A673 (cell line): ENCODE measurements at regions not wholly inside any gene's neighbourhood (a gene's known extent, or its start where the extent isn't known, plus 50 kb on each side); places are given as distances from the start of the nearest gene placed in this dataset.
A peak's percentile ranks its signal among the peaks of the same experiment; 100 is the strongest.

ENCODE experiments used
- BruUV-seq: library from RNA; stranded (reverse); fragments of 400-500 nt; replicated peaks from 2 replicates; lab custom pipeline; 2021; lab: Mats Ljungman, UMichigan
- CTCF ChIA-PET: fragments of 300-600 bp; sonication (Branson Sonifier 250); formaldehyde crosslinking; loops from one replicate; lab custom pipeline; 2022; ENCODE audit warnings: antibody characterized with exemption; lab: Charles Lee
- POLR2A ChIA-PET: fragments of 300-600 bp; sonication (Branson Sonifier 250); formaldehyde crosslinking; loops from one replicate; lab custom pipeline; 2022; ENCODE audit warnings: antibody characterized with exemption; ENCODE audit not compliant: low non-redundant PET; lab: Charles Lee
- DNase-seq: peaks from one replicate; pipeline ENCODE4 v3.0.0-alpha.2; 2015; ENCODE audit warnings: low spot score
- H3K27ac ChIP-seq: fragments of 200-600 bp; sonication (generic); 2 replicates; pipeline ENCODE4 v1.5.1; 2016; ENCODE audit warnings: mixed run types, low read depth, mild to moderate bottlenecking, mixed read lengths, antibody characterized with exemption, low read length; ENCODE audit not compliant: poor library complexity, severe bottlenecking
- H3K27me3 ChIP-seq: fragments of 200-600 bp; sonication (generic); replicated peaks from 2 replicates; pipeline ENCODE4 v1.6.1; 2017; ENCODE audit warnings: mixed run types, low read depth, mild to moderate bottlenecking, mixed read lengths, antibody characterized with exemption, low read length; ENCODE audit not compliant: insufficient read depth, poor library complexity
- H3K36me3 ChIP-seq: fragments of 200-600 bp; sonication (generic); 2 replicates; pipeline ENCODE4 v1.6.1; 2016; ENCODE audit warnings: mixed run types, mild to moderate bottlenecking, mixed read lengths, antibody characterized with exemption, low read length; ENCODE audit not compliant: insufficient read depth, poor library complexity, severe bottlenecking
- H3K4me1 ChIP-seq: fragments of 200-600 bp; sonication (generic); 2 replicates; pipeline ENCODE4 v1.6.1; 2017; ENCODE audit warnings: mixed run types, mild to moderate bottlenecking, mixed read lengths, antibody characterized with exemption, low read length; ENCODE audit not compliant: insufficient read depth, poor library complexity, severe bottlenecking
- H3K4me3 ChIP-seq: fragments of 200-600 bp; sonication (generic); 2 replicates; pipeline ENCODE4 v1.5.1; 2016; ENCODE audit warnings: low read depth, mixed run types, mild to moderate bottlenecking, mixed read lengths, low read length; ENCODE audit not compliant: poor library complexity, severe bottlenecking
- H3K9me3 ChIP-seq: fragments of 200-600 bp; sonication (generic); 2 replicates; pipeline ENCODE4 v1.6.1; 2016; ENCODE audit warnings: mixed run types, low read depth, mild to moderate bottlenecking, mixed read lengths, antibody characterized with exemption, low read length; ENCODE audit not compliant: poor library complexity, severe bottlenecking
- EZH2 ChIP-seq: fragments of 200-600 bp; sonication (generic); IDR thresholded peaks from 2 replicates; pipeline ENCODE4 v1.6.1; 2017; ENCODE audit warnings: borderline replicate concordance, low read depth, mild to moderate bottlenecking, mixed read lengths, antibody characterized with exemption, low read length; ENCODE audit not compliant: poor library complexity, severe bottlenecking
- intact Hi-C: fragments of 100-400 bp; cut with micrococcal nuclease; formaldehyde crosslinking; loops from one replicate; pipeline ENCODE4 v1.10.0; 2022; ENCODE audit not compliant: unreplicated experiment
- TF ChIP-seq, protein P1 (sequence below): fragments of 300-800, 200-600 bp; sonication (generic); conservative IDR thresholded peaks from 2 replicates; pipeline ENCODE4 v1.5.1; 2017; ENCODE audit warnings: low read depth, mild to moderate bottlenecking, antibody characterized with exemption, low read length, moderate library complexity, mixed read lengths

DNA sequence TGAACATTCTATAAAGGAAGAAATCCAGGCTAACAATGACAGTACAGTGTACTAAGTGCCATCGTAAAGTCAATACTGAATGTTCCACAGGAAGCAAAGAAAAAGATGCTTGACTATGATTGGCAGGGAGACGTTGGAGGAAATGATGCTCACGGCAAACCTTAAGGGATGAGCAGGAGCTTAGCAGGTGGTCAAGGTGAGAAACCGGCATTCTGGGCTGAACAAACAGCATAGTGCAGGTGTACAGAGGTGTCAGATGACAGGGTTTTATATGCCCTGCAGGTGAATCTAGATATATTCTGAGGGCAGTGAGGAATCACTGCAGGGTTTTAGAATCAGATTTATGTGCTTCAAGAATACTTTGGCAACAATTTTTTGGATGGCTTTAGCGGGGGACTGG lies 85.3 kb upstream of the HEPHL1 start:
- Histone ChIP-seq H3K27me3 (peaks cover 33% of the 10 kb centered on the region), H3K36me3 (no peaks in the 10 kb centered on the region), H3K4me3 (no peak overlapping the region), H3K4me1 (no peaks in the 10 kb centered on the region), H3K27ac (no peak overlapping the region), H3K9me3 (no peaks in the 10 kb centered on the region)
- intact Hi-C loops, result no loop called here
- no peak for TF ChIP-seq EZH2
- TF ChIP-seq, protein P1, sequence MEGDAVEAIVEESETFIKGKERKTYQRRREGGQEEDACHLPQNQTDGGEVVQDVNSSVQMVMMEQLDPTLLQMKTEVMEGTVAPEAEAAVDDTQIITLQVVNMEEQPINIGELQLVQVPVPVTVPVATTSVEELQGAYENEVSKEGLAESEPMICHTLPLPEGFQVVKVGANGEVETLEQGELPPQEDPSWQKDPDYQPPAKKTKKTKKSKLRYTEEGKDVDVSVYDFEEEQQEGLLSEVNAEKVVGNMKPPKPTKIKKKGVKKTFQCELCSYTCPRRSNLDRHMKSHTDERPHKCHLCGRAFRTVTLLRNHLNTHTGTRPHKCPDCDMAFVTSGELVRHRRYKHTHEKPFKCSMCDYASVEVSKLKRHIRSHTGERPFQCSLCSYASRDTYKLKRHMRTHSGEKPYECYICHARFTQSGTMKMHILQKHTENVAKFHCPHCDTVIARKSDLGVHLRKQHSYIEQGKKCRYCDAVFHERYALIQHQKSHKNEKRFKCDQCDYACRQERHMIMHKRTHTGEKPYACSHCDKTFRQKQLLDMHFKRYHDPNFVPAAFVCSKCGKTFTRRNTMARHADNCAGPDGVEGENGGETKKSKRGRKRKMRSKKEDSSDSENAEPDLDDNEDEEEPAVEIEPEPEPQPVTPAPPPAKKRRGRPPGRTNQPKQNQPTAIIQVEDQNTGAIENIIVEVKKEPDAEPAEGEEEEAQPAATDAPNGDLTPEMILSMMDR, result no peak
- ChIA-PET CTCF (no interaction called here), POLR2A (no interaction called here)
- DNase-seq, result no peak
- no TSS peak for BruUV-seq

DNA sequence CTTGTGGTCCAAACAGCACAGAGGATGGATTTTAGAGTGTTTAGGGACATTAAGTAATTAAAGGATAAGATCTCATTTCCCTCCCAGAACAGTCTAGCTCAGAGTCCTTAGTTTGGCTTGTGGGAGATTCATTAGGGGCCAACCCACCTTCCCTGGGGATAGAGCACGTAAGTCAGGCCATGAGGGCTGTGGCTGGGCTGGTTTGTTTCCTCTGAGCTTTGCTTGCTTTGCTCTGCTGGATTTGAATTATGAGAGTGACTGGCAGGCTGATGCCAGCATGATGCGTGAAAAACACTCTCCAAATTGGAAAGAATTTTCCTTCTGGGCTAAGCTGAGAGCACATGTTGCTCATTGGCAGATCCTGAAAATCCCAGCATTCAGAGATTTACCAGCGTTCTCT lies 84.7 kb upstream of the HEPHL1 start:
- Histone ChIP-seq H3K27ac (no peak overlapping the region), H3K4me1 (no peaks in the 10 kb centered on the region), H3K27me3 (peaks cover 30% of the 10 kb centered on the region), H3K36me3 (no peaks in the 10 kb centered on the region), H3K9me3 (no peaks in the 10 kb centered on the region), H3K4me3 (no peak overlapping the region)
- intact Hi-C loops, result no loop called here
- CTCF ChIA-PET, result no interaction called here
- DNase-seq, result no peak
- no TSS peak for BruUV-seq
- no peak for TF ChIP-seq EZH2
- TF ChIP-seq, protein P1, result no peak
- POLR2A ChIA-PET, result no interaction called here

DNA sequence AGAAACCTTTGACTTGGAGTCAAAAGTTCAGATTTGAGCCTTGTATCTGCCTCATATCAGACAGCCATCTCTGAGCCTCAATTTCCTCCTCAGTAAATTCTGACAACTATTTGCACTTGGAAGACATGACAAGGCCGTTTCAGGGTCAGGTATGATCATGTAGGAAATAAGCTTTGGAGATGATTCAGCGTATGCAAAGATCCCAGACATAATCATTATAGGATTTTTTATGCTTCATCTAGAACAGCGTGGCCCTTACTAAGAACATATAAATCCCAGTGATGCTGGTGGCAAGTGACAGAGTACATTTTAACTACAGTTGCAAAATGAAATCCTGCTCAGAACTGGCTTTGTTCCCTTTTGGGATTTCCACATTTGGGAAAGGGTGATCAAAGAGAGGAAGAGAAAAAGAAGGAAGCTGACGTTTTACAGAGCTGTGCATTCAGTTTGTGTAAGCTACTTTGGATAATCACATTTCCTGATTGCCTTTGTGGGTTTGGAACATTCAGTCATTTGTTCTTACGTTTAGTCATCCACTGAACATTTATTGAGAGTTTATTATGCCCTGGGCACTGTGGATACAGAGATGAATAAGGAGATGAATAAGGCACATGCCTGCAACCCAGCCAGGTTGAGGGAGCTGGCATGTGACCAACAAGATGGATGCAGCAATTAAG lies 81.9 kb upstream of the HEPHL1 start:
- POLR2A ChIA-PET, result no interaction called here
- Histone ChIP-seq H3K27me3 (peaks cover 14% of the 10 kb centered on the region), H3K36me3 (no peaks in the 10 kb centered on the region), H3K4me3 (no peak overlapping the region), H3K27ac (no peak overlapping the region), H3K9me3 (no peaks in the 10 kb centered on the region), H3K4me1 (no peaks in the 10 kb centered on the region)
- BruUV-seq, result no TSS peak
- CTCF ChIA-PET, result no interaction called here
- peak; percentile 27 for DNase-seq
- TF ChIP-seq EZH2, result no peak
- TF ChIP-seq, protein P1, result no peak
- intact Hi-C loops, result no loop called here
